GM12878 (cell line): ENCODE measurements at regions not wholly inside any gene's neighbourhood (a gene's known extent, or its start where the extent isn't known, plus 50 kb on each side); places are given as distances from the start of the nearest gene placed in this dataset.

Source experiments
- ASH2L ChIP-seq: fragments of 300-600, 200-600 bp; sonication (generic); IDR thresholded peaks from 2 replicates; pipeline ENCODE4 v1.6.1; 2017; ENCODE audit warnings: low read depth, mild to moderate bottlenecking, borderline replicate concordance
- CBX3 ChIP-seq: fragments of 200-600 bp; sonication (generic); IDR thresholded peaks from 2 replicates; pipeline ENCODE4 v1.6.1; 2016; ENCODE audit warnings: low read depth, borderline replicate concordance
- CHD4 ChIP-seq: fragments of 200-600 bp; sonication (generic); IDR thresholded peaks from 2 replicates; pipeline ENCODE4 v1.6.1; 2016; ENCODE audit warnings: mild to moderate bottlenecking
- E2F8 ChIP-seq: fragments of 450-650 bp; IDR thresholded peaks from 2 replicates; pipeline ENCODE4 v1.6.1; 2018; ENCODE audit warnings: mild to moderate bottlenecking, low read depth, moderate library complexity; ENCODE audit not compliant: partially characterized antibody
- HDGF ChIP-seq: fragments of 450-650 bp; IDR thresholded peaks from 2 replicates; pipeline ENCODE4 v1.6.1; 2016; ENCODE audit warnings: antibody characterized with exemption
- SREBF2 ChIP-seq: IDR thresholded peaks from 2 replicates; pipeline ENCODE4 v1.6.1; 2012; ENCODE audit warnings: mild to moderate bottlenecking, low read length
- ZNF274 ChIP-seq: IDR thresholded peaks from one replicate; pipeline ENCODE4 v1.8.0; 2011; ENCODE audit not compliant: insufficient read length, insufficient read depth
- TF ChIP-seq, protein P1 (sequence below): fragments of 450-650 bp; IDR thresholded peaks from 2 replicates; pipeline ENCODE4 v1.6.1; 2017; ENCODE audit warnings: borderline replicate concordance
- TF ChIP-seq, protein P2 (sequence below): IDR thresholded peaks from 2 replicates; pipeline ENCODE4 v1.6.1; 2011; ENCODE audit warnings: low read depth, low read length, improper control_type of control experiment, borderline replicate concordance

DNA sequence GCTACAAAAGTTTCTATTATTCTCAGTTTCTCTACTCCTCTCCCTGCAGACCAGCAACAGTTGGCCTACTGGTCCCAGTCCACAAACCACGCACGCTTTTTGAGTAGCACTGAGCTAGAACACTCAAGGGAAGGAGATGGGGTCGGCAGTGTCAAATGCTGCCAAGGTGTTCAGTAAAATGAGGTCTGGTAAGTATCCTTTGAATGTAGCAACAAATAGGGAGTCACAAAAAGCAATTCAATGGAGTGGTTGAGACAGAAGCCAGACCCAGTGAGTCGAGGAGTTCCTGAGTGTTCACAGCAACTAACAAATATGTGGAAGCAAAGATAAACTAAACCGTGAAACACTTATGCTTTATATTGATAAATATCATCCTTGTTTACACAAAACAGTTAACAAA is 355.7 kb downstream of the MID1IP1 start (continued):
- TF ChIP-seq, protein P1, sequence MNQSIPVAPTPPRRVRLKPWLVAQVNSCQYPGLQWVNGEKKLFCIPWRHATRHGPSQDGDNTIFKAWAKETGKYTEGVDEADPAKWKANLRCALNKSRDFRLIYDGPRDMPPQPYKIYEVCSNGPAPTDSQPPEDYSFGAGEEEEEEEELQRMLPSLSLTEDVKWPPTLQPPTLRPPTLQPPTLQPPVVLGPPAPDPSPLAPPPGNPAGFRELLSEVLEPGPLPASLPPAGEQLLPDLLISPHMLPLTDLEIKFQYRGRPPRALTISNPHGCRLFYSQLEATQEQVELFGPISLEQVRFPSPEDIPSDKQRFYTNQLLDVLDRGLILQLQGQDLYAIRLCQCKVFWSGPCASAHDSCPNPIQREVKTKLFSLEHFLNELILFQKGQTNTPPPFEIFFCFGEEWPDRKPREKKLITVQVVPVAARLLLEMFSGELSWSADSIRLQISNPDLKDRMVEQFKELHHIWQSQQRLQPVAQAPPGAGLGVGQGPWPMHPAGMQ = no peak
- TF ChIP-seq CBX3 (no peak), E2F8 (no peak), CHD4 (no peak), HDGF (no peak), ASH2L (no peak), ZNF274 (no peak), SREBF2 (no peak)
- TF ChIP-seq, protein P2, sequence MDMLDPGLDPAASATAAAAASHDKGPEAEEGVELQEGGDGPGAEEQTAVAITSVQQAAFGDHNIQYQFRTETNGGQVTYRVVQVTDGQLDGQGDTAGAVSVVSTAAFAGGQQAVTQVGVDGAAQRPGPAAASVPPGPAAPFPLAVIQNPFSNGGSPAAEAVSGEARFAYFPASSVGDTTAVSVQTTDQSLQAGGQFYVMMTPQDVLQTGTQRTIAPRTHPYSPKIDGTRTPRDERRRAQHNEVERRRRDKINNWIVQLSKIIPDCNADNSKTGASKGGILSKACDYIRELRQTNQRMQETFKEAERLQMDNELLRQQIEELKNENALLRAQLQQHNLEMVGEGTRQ = no peak
